ENCODE measurements at regions not wholly inside any gene's neighbourhood (a gene's known extent, or its start where the extent isn't known, plus 50 kb on each side); places are given as distances from the start of the nearest gene placed in this dataset.

DNA sequence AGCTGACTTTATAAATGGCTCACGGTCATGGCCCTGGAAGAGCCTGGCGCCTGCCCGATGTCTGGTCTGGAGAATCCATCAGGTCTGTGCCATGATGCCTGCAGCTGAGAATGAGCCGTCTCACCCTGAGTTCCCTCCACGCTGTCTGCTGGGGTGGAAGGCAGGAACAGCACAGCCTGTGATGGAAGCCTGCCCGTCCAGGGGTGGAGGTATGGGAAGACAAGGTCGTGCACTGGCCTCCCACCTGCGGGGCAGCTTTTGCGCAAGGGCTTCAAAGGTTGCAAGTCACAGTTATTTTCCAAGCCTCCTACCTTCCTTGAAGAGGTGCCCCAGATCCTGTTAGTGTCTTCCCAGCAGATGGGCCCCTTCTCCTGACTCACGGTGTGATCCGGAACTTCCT lies 275.5 kb downstream of the FAM43A start:
- TF ChIP-seq POLR2AphosphoS5 (IDR thresholded peaks at IDR 0.05; ENCODE audit: low read depth, low read length): no peak
- no peak for TF ChIP-seq SIN3A (IDR thresholded peaks at IDR 0.05; ENCODE audit: borderline replicate concordance, insufficient read depth, low read length)
- TF ChIP-seq TAF1 (IDR thresholded peaks at IDR 0.05; ENCODE audit: borderline replicate concordance, insufficient read depth, low read length): no peak

All from PFSK-1 (cell line).